GM18526 (cell line): ENCODE measurements at regions not wholly inside any gene's neighbourhood (a gene's known extent, or its start where the extent isn't known, plus 50 kb on each side); places are given as distances from the start of the nearest gene placed in this dataset.

Experiments used
- POLR2A ChIP-seq: IDR thresholded peaks from 3 replicates; pipeline ENCODE4 v1.6.1; 2011; ENCODE audit not compliant: insufficient read length; ENCODE audit errors: extremely low read depth

GRCh38 chr14:76939015-76939742 is 89.3 kb downstream of the IRF2BPL start:
- no peak for TF ChIP-seq POLR2A

- no peak for TF ChIP-seq POLR2A
Measured at GRCh38 chr14:76938092-76938500, 90.4 kb downstream of the IRF2BPL start.

- TF ChIP-seq POLR2A = no peak
Measured at GRCh38 chr14:76937181-76938091, 91.1 kb downstream of the IRF2BPL start.

GRCh38 chr14:76936483-76936882 is 92.0 kb downstream of the IRF2BPL start:
- TF ChIP-seq POLR2A = no peak

- no peak for TF ChIP-seq POLR2A
Measured at GRCh38 chr14:76933515-76933914, 95.0 kb downstream of the IRF2BPL start.

GRCh38 chr14:76931631-76932402 is 96.7 kb downstream of the IRF2BPL start:
- TF ChIP-seq POLR2A = no peak

GRCh38 chr14:76930549-76930948 is 98.0 kb downstream of the IRF2BPL start:
- TF ChIP-seq POLR2A = no peak

- no peak for TF ChIP-seq POLR2A
Measured at GRCh38 chr14:76929927-76930326, 98.6 kb downstream of the IRF2BPL start.

GRCh38 chr14:76927971-76928700 is 100.4 kb downstream of the IRF2BPL start:
- TF ChIP-seq POLR2A = no peak

GRCh38 chr14:76926521-76927251 is 100.5 kb downstream of the LRRC74A start:
- TF ChIP-seq POLR2A = no peak

- no peak for TF ChIP-seq POLR2A
Measured at GRCh38 chr14:76925097-76925441, 98.9 kb downstream of the LRRC74A start.

- no peak for TF ChIP-seq POLR2A
Measured at GRCh38 chr14:76924371-76925096, 98.3 kb downstream of the LRRC74A start.

- TF ChIP-seq POLR2A = no peak
Measured at GRCh38 chr14:76923431-76924370, 97.5 kb downstream of the LRRC74A start.

GRCh38 chr14:76922584-76922983 is 96.4 kb downstream of the LRRC74A start:
- TF ChIP-seq POLR2A = no peak
